WERI-Rb-1 (cell line): ENCODE measurements at regions not wholly inside any gene's neighbourhood (a gene's known extent, or its start where the extent isn't known, plus 50 kb on each side); places are given as distances from the start of the nearest gene placed in this dataset.
"Not testable (repeated sequence)": the region's sequence is repeated elsewhere in the genome, so short reads cannot be mapped to it uniquely, and the experiment has no call there.

Experiments
- DNase-seq: peaks from one replicate; pipeline ENCODE4 v3.0.0-alpha.2; 2020
- H3K27ac ChIP-seq: fragments of 250-450 bp; sonication (Bioruptor Pico); 2 replicates; pipeline ENCODE4 v1.5.1; 2020; ENCODE audit warnings: mild to moderate bottlenecking, moderate library complexity
- H3K27me3 ChIP-seq: fragments of 250-450 bp; sonication (Bioruptor Pico); 2 replicates; pipeline ENCODE4 v1.5.1; 2021; ENCODE audit warnings: mild to moderate bottlenecking, low read depth, moderate library complexity; ENCODE audit not compliant: insufficient read depth, severe bottlenecking
- H3K36me3 ChIP-seq: fragments of 250-450 bp; sonication (Bioruptor Pico); 2 replicates; pipeline ENCODE4 v1.5.1; 2020; ENCODE audit warnings: mild to moderate bottlenecking, moderate library complexity
- H3K4me3 ChIP-seq: 2 replicates; pipeline ENCODE4 v1.5.1; 2011; ENCODE audit warnings: low read depth, mild to moderate bottlenecking, control low read depth, low read length
- H3K9me3 ChIP-seq: fragments of 250-450 bp; sonication (Bioruptor Pico); 2 replicates; pipeline ENCODE4 v1.5.1; 2021; ENCODE audit warnings: mild to moderate bottlenecking, moderate library complexity; ENCODE audit not compliant: severe bottlenecking
- TF ChIP-seq, protein P1 (sequence below): IDR thresholded peaks from 2 replicates; pipeline ENCODE4 v1.5.1; 2011; ENCODE audit warnings: low read depth, mild to moderate bottlenecking, control low read depth, inconsistent platforms, low read length

DNA sequence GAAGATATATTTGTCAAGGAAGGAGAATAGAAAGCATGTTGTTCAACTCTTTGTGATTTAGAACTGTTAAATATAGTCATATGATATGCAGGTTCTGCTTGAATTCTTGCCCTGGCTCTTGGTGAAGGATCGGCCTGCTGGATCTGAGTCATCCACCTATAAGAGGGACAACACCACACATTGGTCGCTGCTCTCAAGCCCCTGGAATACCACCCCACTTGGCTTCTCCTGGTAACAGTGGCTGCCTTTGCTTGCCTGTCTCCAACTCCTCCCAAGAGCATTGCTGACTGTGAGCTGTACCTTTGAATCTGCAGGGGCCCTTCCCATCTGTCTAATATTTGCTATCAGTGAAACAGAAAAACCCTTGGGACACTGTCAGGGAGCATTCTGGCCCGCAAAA lies 78.9 kb upstream of the DGKG start:
- H3K4me3 ChIP-seq, result no peak overlapping the region
- DNase-seq, result no peak

DNA sequence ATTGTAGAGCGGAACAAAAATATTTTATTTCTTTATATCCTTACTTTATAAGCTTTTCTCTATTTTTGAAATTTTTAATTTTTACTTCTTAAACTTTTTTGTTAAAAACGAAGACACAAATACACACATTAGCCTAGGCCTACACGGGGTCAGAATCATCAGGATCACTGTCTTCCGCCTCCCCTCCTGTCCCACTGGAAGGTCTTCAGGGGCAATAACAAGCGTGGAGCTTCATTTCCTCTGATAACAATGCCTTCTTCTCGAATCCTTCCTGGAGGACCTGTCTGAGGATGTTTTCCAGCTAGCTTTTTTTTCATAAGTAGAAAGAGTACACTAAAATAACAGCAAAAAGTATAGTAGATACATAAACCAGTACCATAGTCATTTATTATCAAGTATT lies 77.7 kb upstream of the DGKG start:
- no peaks in the 10 kb centered on the region for H3K9me3 ChIP-seq
- no peaks in the 10 kb centered on the region for H3K27me3 ChIP-seq
- no peaks in the 10 kb centered on the region for H3K36me3 ChIP-seq
- TF ChIP-seq, protein P1, sequence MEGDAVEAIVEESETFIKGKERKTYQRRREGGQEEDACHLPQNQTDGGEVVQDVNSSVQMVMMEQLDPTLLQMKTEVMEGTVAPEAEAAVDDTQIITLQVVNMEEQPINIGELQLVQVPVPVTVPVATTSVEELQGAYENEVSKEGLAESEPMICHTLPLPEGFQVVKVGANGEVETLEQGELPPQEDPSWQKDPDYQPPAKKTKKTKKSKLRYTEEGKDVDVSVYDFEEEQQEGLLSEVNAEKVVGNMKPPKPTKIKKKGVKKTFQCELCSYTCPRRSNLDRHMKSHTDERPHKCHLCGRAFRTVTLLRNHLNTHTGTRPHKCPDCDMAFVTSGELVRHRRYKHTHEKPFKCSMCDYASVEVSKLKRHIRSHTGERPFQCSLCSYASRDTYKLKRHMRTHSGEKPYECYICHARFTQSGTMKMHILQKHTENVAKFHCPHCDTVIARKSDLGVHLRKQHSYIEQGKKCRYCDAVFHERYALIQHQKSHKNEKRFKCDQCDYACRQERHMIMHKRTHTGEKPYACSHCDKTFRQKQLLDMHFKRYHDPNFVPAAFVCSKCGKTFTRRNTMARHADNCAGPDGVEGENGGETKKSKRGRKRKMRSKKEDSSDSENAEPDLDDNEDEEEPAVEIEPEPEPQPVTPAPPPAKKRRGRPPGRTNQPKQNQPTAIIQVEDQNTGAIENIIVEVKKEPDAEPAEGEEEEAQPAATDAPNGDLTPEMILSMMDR, result no peak
- no peak overlapping the region for H3K4me3 ChIP-seq
- no peak for DNase-seq
- H3K27ac ChIP-seq, result no peak overlapping the region

More for the DNA sequence above, 78.9 kb upstream of the DGKG start:
- Histone ChIP-seq H3K27me3 (no peaks in the 10 kb centered on the region), H3K9me3 (no peaks in the 10 kb centered on the region), H3K36me3 (no peaks in the 10 kb centered on the region), H3K27ac (no peak overlapping the region)
- TF ChIP-seq, protein P1, result no peak

GRCh38 chr3:186435332-186435731 lies 73.3 kb upstream of the DGKG start:
- not testable (repeated sequence) for H3K36me3 ChIP-seq

DNA sequence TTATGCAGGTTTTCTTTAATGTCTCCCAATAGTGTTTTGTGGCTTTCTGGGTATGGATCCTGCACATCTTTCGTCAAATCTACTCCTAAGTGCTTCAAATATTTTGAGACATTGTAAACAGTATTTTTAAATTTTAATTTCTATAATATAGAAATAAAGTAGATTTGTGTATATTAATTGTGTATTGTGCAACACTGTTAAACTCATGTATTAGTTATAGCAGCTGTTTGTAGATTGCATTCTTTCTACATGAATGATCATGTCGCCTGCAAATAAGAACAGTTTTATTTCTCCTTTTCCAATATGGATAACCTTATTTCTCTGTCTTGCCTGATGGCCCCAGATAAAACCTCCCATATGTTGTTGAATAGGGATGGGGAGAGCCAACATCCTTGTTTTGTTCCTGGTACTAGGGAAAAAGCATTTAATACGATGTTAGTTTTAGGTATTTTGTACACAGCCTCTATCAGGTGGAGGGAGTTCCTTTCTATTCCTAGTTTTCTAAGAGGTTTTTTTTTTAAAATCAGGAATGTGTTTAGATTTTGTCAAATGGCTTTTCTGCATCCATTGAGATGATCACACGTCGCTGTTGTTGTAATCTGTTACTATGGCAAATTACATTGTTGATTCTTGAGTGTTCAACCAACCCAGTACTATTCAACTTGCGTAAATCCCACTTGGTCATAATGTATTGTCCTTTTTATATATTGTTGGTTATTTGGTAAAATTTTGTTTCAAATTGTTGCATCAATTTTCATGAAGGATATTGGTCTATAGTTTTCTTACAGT lies 71.1 kb upstream of the DGKG start:
- H3K36me3 ChIP-seq, result no peaks in the 10 kb centered on the region
- no peaks in the 10 kb centered on the region for H3K9me3 ChIP-seq
- H3K27me3 ChIP-seq, result no peaks in the 10 kb centered on the region
- DNase-seq, result no peak
- TF ChIP-seq, protein P1, result no peak
- H3K27ac ChIP-seq, result no peak overlapping the region
- H3K4me3 ChIP-seq, result no peak overlapping the region

More at GRCh38 chr3:186435332-186435731, 73.3 kb upstream of the DGKG start:
- H3K27ac ChIP-seq, DNase-seq, H3K27me3 ChIP-seq, H3K9me3 ChIP-seq, H3K4me3 ChIP-seq: not testable (repeated sequence)

- no peak overlapping the region for H3K4me3 ChIP-seq
Measured at GRCh38 chr3:186432189-186432588, 70.2 kb upstream of the DGKG start.

GRCh38 chr3:186427627-186428281 lies 65.7 kb upstream of the DGKG start:
- Histone ChIP-seq H3K36me3 (no peaks in the 10 kb centered on the region), H3K4me3 (no peak overlapping the region), H3K27ac (no peak overlapping the region), H3K27me3 (no peaks in the 10 kb centered on the region), H3K9me3 (no peaks in the 10 kb centered on the region)
- no peak for DNase-seq
- TF ChIP-seq, protein P1, result no peak

More at GRCh38 chr3:186432189-186432588, 70.2 kb upstream of the DGKG start:
- H3K27ac ChIP-seq, result no peak overlapping the region
- DNase-seq, result no peak
- H3K9me3 ChIP-seq, result no peaks in the 10 kb centered on the region
- TF ChIP-seq, protein P1, result no peak
- H3K27me3 ChIP-seq, result no peaks in the 10 kb centered on the region
- no peaks in the 10 kb centered on the region for H3K36me3 ChIP-seq
